ENCODE measurements at regions not wholly inside any gene's neighbourhood (a gene's known extent, or its start where the extent isn't known, plus 50 kb on each side); places are given as distances from the start of the nearest gene placed in this dataset.
"Not testable (repeated sequence)": the region's sequence is repeated elsewhere in the genome, so short reads cannot be mapped to it uniquely, and the experiment has no call there.

DNA sequence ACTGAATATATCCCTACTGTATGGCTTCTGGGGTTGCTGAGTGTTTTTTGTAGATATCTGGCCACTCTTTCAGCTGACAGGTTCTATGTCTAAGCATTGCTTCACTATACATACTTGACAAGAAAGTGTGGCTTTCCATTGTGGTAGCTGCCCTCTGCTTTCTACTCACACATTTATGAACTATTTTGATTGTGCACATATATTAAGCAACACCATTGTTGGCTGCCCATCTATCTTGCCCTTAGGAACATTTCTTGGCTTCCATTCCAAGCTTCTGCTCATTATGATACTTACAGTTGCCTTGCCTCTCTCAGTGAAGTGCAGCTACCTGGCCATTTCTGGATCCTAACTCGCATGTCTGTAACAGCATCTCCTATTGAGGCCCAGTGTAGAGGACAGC is 153.6 kb upstream of the MOCS2 start:
- TF ChIP-seq, protein P1, sequence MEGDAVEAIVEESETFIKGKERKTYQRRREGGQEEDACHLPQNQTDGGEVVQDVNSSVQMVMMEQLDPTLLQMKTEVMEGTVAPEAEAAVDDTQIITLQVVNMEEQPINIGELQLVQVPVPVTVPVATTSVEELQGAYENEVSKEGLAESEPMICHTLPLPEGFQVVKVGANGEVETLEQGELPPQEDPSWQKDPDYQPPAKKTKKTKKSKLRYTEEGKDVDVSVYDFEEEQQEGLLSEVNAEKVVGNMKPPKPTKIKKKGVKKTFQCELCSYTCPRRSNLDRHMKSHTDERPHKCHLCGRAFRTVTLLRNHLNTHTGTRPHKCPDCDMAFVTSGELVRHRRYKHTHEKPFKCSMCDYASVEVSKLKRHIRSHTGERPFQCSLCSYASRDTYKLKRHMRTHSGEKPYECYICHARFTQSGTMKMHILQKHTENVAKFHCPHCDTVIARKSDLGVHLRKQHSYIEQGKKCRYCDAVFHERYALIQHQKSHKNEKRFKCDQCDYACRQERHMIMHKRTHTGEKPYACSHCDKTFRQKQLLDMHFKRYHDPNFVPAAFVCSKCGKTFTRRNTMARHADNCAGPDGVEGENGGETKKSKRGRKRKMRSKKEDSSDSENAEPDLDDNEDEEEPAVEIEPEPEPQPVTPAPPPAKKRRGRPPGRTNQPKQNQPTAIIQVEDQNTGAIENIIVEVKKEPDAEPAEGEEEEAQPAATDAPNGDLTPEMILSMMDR (IDR thresholded peaks at IDR 0.05) = no peak
- intact Hi-C loops (cut with DNase I) = loop anchor here in 3 of 10 donors (5.0 to 10.0 kb wide), 3 partner anchors 162 to 962 kb away; no protein-coding TSS in a partner anchor
- WGBS, 2 donors = 90 to 95% methylated on average over 1 of the region's 1 CpG
- DNase-seq (no peak), ATAC-seq (no peak)
- Histone ChIP-seq H3K27ac (no peak overlapping the region), H3K4me1 (no peaks in the 10 kb centered on the region), H3K9me3 (peaks cover 0 to 4% (median 0%) of the 10 kb centered on the region in 11 donors), H3K27me3 (no peaks in the 10 kb centered on the region), H3K4me3 (no peak overlapping the region), H3K36me3 (no peaks in the 10 kb centered on the region)

DNA sequence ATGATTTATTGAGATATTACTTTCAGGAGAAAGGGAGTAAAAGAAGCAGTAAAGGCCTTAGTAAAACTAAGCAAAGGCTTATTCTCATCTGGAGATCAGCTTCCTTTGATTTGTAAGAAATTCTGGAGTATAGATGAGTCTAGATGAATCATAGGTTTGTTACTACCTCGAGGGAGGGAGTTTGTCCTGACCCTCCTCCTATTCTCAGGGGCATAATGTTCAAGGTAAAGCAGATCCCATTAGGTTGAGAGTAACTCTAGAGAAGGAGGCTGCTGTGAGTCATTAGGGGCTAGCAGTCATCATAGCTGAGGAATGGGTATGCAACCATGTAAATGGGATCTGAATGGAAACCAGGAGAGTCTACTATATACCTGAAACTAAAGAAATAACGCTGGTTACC is 155.5 kb upstream of the MOCS2 start:
- peaks cover 0 to 4% (median 0%) of the 10 kb centered on the region in 11 donors for H3K9me3 ChIP-seq
- ATAC-seq = no peak
- 62 to 65% methylated on average over 2 of the region's 2 CpGs for WGBS, 2 donors
- H3K4me1 ChIP-seq = no peaks in the 10 kb centered on the region
- H3K27me3 ChIP-seq = no peaks in the 10 kb centered on the region
- DNase-seq = no peak
- no peak overlapping the region for H3K27ac ChIP-seq
- TF ChIP-seq, protein P1 (IDR thresholded peaks at IDR 0.05) = no peak
- intact Hi-C loops (cut with DNase I) = loop anchor here in 3 of 10 donors (10.0 kb wide), 2 partner anchors 160 to 960 kb away; no protein-coding TSS in a partner anchor
- H3K4me3 ChIP-seq = no peak overlapping the region
- H3K36me3 ChIP-seq = no peaks in the 10 kb centered on the region

DNA sequence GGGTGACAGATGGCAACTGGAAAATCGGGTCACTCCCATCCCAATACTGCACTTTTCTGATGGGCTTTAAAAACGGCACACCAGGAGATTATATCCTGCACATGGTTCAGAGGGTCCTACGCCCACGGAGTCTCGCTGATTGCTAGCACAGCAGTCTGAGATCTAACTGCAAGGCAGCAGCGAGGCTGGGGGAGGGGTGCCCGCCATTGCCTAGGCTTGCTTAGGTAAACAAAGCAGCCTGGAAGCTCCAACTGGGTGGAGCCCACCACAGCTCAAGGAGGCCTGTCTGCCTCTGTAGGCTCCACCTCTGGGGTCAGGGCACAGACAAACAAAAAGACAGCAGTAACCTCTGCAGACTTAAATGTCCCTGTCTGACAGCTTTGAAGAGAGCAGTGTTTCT is 158.7 kb upstream of the MOCS2 start:
- intact Hi-C loops (cut with DNase I) = loop anchor here in 3 of 10 donors (10.0 kb wide), 2 partner anchors 157 to 957 kb away; no protein-coding TSS in a partner anchor
- not testable (repeated sequence) for H3K4me1 ChIP-seq, H3K27ac ChIP-seq, DNase-seq, ATAC-seq, H3K9me3 ChIP-seq, H3K27me3 ChIP-seq, H3K4me3 ChIP-seq, H3K36me3 ChIP-seq
- WGBS, 2 donors = 80 to 93% methylated on average over 7 of the region's 7 CpGs

DNA sequence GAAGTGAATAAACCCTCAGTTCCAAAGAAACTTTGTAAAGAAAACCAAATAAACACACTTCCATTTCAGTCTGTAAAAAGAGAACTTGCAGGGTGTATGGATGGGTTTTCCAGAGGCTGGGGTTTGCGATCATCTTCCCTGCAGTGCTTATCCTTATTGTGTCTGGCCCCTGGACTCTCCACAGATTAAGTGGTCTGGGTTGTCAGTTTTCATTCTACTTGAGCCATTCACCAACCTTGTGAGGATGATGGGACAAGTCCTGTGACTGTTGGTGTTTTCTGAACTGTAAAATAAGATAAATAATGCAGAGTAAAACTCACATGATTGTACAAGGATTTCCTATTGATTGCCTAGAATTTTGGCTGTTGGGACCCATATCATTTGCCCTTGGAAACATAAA is 166.1 kb upstream of the MOCS2 start:
- Histone ChIP-seq H3K9me3 (peaks cover 0 to 9% (median 0%) of the 10 kb centered on the region in 11 donors), H3K4me1 (peaks cover 0 to 5% (median 0%) of the 10 kb centered on the region in 9 donors), H3K27ac (no peak overlapping the region), H3K4me3 (no peak overlapping the region), H3K27me3 (no peaks in the 10 kb centered on the region), H3K36me3 (no peaks in the 10 kb centered on the region)
- ATAC-seq = no peak
- DNase-seq = no peak
- 82 to 88% methylated on average over 1 of the region's 1 CpG for WGBS, 2 donors
- intact Hi-C loops (cut with DNase I) = no loop called here
- TF ChIP-seq, protein P1 (IDR thresholded peaks at IDR 0.05) = no peak

DNA sequence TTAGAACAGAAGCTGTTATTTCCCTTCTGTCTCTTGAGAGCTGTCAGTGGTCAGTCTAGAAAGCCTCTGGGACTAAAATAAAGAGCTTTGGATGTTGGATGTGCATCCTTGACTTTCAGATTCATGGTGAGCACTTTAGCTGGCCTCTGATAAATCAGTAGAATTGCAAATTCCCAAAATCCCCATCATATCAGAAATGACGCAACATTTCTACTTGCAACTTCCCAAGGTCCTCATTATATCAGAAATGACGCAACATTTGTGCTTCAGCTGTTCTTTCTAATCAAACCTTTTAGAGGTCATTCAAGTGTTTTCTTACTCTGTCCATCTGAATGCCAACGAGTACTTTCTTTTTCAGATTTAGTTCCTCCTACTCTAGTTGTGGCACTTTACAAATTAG is 167.3 kb upstream of the MOCS2 start:
- ATAC-seq (peak in 7 of 8 donors; percentile 28 to 81 (median 66)), DNase-seq (peak in 1 of 2 donors; percentile 7)
- no peak overlapping the region for H3K4me3 ChIP-seq
- H3K36me3 ChIP-seq = no peaks in the 10 kb centered on the region
- TF ChIP-seq, protein P1 (IDR thresholded peaks at IDR 0.05) = no peak
- peaks cover 0 to 5% (median 0%) of the 10 kb centered on the region in 9 donors for H3K4me1 ChIP-seq
- 54 to 65% methylated on average over 3 of the region's 3 CpGs for WGBS, 2 donors
- no peaks in the 10 kb centered on the region for H3K27me3 ChIP-seq
- H3K9me3 ChIP-seq = peaks cover 0 to 14% (median 0%) of the 10 kb centered on the region in 11 donors
- intact Hi-C loops (cut with DNase I) = no loop called here
- peak overlapping the region in 3 of 10 donors; percentile 16 to 31 (median 30) for H3K27ac ChIP-seq
